Fibroblast of villous mesenchyme (primary cell): ENCODE measurements at regions not wholly inside any gene's neighbourhood (a gene's known extent, or its start where the extent isn't known, plus 50 kb on each side); places are given as distances from the start of the nearest gene placed in this dataset.

ENCODE experiments used
- DNase-seq: peaks from one replicate; pipeline ENCODE4 v3.0.0-alpha.2; 2010; ENCODE audit warnings: low read depth
- H3K4me3 ChIP-seq: 2 replicates; pipeline ENCODE4 v1.5.1; 2011; ENCODE audit warnings: low read depth, mild to moderate bottlenecking, low read length
- TF ChIP-seq, protein P1 (sequence below): IDR thresholded peaks from 2 replicates; pipeline ENCODE4 v1.5.1; 2012; ENCODE audit warnings: low read depth, mild to moderate bottlenecking, low read length; ENCODE audit not compliant: insufficient read depth

DNA sequence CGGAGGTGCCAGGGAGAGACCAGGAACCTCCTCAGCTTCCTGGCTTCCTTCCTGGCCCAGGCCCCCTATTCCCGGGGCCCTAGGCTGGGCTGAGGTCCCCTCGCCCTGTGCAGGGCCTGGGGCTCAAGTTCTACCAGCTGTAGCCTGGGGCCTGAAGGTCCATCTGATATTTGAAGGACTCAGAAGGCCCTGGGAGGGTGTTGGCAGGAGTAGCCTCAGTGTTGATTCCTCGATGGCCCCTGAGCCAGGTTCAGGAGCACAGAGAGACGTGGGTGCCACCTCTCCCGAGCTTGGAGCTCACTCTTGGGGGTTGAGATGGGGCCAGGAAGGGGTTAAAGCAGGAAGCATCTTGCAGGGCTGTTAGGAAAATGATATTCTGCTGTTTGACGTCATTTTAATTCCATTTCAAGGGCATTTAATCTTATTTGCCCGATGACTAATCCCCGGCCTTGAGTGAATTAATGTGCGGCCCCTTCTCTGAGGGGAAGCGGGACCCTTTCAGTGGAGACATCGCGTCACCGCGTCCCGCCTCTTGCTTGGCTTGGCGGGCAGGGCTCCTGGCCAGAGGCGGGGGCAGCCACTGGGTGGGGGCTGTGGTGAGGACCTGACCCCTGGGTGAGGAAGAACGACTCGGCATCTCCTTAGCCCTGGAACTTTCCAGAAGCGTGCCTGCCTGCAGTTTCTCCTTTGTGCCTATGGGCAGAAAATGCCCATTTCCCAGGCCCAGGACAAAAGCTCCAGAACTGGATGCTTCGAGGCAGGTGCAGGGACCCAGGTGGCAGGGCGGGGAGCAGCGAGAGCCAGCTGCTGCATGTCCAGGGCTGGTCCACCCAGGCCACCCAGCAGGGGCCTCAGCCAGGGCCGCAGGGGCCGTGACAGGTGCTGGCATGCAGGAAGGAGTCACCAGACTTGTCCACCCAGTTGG is 158.3 kb downstream of the KIF26A start:
- no peak overlapping the region for H3K4me3 ChIP-seq
- DNase-seq = no peak
- TF ChIP-seq, protein P1, sequence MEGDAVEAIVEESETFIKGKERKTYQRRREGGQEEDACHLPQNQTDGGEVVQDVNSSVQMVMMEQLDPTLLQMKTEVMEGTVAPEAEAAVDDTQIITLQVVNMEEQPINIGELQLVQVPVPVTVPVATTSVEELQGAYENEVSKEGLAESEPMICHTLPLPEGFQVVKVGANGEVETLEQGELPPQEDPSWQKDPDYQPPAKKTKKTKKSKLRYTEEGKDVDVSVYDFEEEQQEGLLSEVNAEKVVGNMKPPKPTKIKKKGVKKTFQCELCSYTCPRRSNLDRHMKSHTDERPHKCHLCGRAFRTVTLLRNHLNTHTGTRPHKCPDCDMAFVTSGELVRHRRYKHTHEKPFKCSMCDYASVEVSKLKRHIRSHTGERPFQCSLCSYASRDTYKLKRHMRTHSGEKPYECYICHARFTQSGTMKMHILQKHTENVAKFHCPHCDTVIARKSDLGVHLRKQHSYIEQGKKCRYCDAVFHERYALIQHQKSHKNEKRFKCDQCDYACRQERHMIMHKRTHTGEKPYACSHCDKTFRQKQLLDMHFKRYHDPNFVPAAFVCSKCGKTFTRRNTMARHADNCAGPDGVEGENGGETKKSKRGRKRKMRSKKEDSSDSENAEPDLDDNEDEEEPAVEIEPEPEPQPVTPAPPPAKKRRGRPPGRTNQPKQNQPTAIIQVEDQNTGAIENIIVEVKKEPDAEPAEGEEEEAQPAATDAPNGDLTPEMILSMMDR = no peak

DNA sequence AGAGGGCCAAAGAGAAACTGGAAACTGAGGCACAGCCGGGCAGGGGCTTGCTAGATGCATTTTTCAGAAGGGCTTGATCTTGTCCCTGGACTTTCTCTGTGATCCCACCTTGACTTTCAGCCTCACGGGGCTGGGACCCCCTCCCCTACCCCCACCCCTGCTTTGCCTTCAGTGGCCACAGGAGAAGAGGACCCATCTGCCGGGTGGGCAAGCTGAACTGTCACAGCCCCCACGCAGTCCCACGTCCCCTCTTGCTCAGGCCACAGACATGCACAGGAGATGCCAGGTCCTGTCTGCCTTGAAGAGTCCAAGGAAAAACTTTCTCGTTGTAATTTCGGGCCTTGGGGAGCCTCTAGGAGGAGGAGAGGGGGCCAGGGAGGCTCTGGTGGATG is 158.9 kb downstream of the KIF26A start:
- H3K4me3 ChIP-seq = no peak overlapping the region
- no peak for DNase-seq
- TF ChIP-seq, protein P1 = no peak

DNA sequence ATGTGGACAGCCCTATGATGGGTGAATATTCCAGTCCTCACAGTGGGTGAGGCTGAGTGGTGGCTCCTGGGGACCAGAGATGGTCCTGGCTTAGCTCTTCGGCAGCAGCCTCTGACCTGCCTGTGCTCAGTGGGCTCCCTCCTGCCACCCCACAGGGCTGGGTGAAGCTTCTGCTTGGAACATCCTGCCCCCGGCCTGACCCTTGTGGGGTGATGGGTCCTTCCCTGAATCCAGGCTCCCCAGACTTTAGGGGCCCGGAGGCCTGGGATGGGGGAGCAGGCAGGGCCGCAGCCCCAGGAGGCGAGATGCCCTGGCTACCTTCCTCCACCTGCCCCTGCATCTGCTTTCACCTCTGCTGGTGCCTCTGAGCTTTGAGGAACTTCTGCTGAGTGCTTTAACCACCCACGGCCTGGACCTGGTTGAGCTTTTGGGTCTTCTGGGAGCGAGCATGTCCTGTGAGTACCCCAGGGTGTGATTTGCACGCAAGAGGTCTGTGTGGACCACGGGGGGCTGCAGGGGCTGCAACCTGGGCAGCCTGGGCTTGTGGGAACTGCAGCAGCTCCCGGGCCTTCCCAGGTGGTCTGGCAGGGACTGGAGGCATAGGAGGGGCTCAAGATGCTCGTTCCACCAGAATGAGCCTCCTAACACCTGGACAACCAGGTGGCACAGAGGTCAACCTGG is 159.5 kb downstream of the KIF26A start:
- no peak overlapping the region for H3K4me3 ChIP-seq
- TF ChIP-seq, protein P1 = no peak
- DNase-seq = no peak

DNA sequence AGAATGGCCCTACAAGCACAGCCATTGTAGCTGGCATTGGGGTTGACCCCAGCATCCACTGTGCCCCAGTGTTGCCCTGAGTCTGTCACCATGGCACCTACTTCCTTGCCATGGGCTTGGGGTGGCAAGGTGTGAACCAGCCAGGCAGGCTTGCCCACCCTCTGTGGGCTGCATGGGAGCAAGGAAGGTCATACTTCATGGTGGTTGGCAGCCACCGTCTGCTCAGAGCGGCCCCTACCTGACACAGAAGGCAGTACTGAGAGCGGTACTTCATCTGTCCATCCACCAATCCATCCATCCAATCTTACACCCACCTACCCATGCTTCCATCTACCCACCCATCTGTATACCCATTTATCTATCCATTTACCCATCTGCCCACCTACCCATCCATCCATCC is 160.1 kb downstream of the KIF26A start:
- TF ChIP-seq, protein P1 = no peak
- no peak overlapping the region for H3K4me3 ChIP-seq
- no peak for DNase-seq

DNA sequence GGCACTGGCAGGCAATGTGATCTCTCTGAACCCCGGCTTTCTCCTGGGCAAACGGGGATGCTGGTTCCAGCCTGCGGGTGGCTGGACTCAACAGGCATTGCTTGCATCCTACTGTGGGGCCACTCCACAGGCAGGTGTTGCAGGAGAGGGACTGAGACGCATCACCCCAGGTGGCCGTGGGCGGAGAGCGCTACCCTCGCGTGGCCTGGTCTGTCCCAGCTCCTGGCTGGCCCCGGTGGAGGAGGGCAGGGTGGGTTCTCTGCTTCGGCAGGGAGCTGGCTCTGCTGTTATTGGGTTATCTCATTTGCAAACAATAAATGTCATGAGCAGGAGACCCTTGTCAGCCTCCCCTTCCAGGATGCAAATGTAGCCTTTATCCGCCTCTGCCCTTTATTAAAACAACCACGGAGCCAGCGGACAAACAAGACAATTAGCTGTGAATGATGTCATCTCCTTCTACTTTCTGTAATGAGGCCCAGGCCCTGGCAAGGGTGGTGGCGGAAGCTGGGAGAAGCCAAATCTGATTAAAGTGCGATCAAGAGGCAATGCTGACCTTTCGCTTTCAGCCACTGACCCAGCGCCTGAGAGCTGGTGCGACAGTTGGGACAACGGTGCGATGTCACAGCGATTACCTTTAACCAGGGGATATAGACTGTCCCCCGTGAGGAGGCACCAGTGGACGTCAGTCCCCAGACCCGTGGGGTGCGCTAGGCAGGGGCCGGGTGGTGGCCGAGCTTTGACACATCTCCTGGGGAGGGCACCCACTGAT is 161.8 kb downstream of the KIF26A start:
- H3K4me3 ChIP-seq = no peak overlapping the region
- TF ChIP-seq, protein P1 = no peak
- no peak for DNase-seq

DNA sequence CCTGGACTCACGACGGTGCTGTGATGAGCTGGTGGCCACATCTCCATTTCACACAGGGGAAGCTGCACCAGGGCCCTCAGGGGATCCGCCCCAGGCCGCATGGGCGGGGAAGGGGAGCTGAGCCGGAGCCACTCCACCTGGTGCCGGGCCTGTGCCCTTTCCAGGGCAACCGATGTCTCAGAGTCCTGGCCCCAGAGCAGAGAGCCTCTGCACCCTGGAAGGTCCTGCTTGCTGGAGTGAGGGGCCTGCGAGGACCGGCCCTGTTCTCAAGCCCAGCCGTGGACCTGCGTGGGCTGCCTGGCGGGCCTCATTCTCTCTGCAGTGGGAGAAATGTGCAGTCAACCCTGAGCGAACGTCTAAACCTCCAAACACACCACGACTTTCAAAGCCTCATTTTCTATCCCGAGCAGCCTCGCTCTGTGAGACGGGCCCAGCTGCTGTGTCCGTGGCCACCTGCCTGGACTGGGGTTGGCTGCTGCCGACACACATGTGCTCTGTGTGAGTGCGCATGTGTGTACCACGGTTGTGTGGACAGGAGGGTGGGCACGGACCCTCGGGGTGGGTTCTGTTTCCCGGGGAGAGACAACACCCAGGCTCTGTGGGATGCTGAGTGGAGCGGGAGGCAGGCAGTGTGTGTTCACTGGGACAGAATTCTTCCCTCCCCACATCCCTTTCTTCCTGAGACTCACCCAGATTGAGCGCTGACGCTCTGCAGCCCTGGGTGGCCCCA is 163.5 kb downstream of the KIF26A start:
- no peak overlapping the region for H3K4me3 ChIP-seq
- DNase-seq = no peak
- TF ChIP-seq, protein P1 = no peak
